Renal cortex interstitium (tissue), 11 donors: ENCODE measurements at regions not wholly inside any gene's neighbourhood (a gene's known extent, or its start where the extent isn't known, plus 50 kb on each side); places are given as distances from the start of the nearest gene placed in this dataset.
"Not testable (repeated sequence)": the region's sequence is repeated elsewhere in the genome, so short reads cannot be mapped to it uniquely, and the experiment has no call there.

Source experiments
- DNase-seq, 11 donors: peaks; one replicate each; pipeline ENCODE4 v3.0.0-alpha.2; 2013; ENCODE audit warnings: low read depth in 9 of 11, low spot score in 4 of 11; ENCODE audit errors: extremely low read depth in 1 of 11

DNA sequence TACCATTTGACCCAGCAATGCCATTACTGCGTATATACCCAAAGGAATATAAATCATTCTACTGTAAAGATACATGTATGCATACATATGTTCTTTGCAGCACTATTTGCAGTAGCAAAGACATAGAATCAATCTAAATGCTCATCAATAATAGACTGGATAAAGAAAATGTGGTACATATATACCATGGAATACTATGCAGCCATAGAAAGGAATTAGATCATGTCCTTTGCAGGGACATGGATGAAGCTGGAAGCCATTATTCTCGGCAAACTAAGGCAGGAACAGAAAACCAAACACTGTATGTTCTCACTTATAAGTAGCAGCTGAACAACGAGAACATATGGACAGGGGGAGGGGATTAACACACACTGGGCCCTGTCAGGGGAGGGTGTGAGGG is 54.8 kb upstream of the ZNF30 start:
- DNase-seq = not testable (repeated sequence)

DNA sequence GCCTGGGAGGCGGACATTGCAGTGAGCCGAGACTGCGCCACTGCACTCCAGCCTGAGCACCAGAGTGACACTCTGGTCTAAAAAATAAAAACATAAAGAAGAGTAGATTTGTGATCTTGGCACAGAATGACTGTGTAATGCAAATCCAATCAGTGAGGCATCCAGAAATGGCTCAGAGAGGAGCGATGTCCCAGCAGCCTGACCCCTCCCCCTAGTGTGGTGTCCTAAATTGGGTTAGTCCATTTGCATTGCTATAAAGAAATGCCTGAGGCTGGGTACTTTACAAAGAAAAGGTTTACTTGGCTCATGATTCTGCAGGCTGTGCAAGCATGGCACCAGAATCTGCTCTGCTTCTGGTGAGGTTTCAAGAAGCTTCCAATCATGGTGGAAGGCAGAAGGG is 59.1 kb upstream of the ZNF30 start:
- no peak for DNase-seq

DNA sequence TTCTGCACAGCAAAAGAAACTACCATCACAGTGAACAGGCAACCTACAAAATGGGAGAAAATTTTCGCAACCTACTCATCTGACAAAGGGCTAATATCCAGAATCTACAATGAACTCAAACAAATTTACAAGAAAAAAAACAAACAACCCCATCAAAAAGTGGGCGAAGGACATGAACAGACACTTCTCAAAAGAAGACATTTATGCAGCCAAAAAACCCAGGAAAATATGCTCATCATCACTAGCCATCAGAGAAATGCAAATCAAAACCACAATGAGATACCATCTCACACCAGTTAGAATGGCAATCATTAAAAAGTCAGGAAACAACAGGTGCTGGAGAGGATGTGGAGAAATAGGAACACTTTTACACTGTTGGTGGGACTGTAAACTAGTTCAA is 61.5 kb upstream of the ZNF30 start:
- not testable (repeated sequence) for DNase-seq

DNA sequence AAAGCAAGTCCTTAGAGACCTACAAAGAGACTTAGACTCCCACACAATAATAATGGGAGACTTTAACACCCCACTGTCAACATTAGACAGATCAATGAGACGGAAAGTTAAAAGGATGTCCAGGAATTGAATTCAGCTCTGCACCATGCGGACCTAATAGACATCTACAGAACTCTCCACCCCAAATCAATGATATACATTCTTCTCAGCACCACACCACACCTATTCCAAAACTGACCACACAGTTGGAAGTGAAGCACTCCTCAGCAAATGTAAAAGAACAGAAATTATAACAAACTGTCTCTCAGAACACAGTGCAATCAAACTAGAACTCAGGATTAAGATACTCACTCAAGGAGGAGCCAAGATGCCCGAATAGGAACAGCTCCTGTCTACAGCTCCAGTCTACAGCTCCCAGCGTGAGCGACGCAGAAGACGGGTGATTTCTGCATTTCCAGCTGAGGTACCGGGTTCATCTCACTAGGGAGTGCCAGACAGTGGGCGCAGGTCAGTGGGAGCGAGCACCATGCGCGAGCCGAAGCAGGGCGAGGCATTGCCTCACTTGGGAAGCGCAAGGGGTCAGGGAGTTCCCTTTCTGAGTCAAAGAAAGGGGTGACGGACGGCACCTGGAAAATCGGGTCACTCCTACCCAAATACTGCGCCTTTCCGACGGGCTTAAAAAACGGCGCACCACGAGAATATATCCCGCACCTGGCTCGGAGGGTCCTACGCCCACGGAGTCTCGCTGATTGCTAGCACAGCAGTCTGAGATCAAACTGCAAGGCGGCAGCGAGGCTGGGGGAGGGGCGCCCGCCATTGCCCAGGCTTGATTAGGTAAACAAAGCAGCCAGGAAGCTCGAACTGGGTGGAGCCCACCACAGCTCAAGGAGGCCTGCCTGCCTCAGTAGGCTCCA is 66.6 kb upstream of the ZNF30 start:
- not testable (repeated sequence) for DNase-seq

DNA sequence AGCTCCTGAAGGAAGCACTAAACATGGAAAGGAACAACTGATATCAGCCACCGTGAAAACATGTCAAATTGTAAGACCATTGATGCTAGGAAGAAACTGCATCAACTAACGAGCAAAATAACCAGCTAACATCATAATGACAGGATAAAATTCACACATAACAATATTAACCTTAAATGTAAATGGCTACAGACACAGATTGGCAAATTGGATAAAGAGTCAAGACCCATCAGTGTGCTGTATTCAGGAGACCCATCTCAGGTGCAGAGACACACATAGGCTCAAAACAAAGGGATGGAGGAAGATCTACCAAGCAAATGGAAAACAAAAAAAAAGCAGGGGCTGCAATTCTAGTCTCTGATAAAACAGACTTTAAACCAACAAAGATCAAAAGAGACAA is 67.4 kb upstream of the ZNF30 start:
- DNase-seq = not testable (repeated sequence)

DNA sequence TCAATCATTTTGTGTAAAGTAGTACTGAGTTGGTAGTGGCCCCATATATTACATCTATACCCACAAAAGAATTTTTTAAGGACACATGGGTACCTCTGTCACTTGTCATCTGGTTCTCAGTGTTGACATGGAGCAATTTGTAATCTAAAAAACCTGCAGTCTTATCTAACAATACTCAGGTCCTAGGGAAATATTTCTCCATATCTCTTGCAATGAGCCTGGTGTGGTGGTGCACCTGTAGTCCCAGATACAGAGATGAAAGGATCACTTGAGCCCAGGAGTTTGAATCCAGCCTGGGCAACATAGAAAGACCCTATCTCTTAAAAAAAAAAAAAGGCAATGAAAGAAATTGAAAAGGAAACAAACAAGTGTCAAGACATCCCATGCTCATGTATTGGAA is 70.7 kb upstream of the ZNF30 start:
- no peak for DNase-seq

DNA sequence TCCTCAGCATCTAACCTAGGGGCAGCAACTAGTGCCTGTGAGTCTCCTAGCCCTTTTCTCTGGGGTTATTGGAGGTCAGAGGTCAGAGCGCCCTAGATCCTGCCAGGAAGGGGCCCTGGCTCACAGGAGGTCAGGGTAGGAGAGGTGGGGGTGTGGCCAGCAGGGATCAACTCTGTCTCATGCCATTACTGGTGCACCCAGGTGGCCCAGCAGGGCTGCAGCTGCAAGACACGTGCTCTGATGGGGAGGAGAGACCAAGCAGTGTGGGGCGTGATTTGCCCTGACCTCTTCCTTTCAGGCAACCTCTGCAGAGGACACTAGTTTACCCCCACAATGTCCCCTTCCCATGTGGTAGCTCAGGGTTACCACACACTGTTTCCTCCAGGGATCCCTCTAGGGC is 73.3 kb upstream of the ZNF30 start:
- no peak for DNase-seq

DNA sequence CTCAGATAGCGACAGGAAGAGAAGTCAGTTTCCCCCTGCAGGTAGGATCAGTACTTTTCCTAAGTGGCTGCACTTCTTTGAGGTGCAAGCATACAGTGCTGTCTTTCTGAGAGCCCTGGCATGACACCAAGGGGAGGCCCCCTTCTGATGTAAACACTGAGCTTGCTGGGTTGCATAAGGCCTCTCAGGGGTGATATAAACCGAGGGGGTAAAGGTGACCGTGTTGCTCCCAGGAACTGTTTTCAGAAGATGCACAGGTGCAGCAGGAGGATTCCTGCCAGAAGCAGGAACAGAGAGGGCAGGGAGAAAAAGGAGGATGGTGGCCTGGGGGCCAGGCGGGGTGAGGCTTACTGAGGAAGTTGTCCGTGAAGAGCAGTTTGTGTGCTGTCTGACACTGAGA is 74.0 kb upstream of the ZNF30 start:
- no peak for DNase-seq

DNA sequence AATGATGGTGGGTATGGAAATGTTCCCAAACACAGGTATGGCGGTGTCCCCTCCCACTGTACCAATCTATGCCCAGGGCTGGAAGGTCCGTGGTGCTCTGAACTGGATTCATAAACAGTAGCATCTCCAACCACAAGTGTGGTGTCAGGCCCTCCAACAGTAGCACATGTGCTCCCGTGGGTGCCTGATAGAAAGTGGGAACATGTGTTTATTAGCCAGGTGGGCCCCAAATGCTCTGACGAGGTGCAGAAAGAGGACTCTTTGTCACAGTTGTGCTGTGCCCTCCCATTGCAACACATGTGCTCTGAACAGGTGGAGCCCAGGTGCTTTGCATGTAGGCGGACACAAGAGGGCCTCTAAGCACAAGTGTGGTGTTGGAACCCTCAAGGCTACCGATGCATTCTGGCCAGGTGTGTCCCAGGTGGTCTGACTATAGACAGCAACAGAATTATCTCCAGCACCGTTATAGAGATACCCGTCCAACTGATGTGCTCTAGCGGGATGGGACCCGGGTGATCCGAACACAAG is 75.4 kb upstream of the ZNF30 start:
- DNase-seq = no peak

DNA sequence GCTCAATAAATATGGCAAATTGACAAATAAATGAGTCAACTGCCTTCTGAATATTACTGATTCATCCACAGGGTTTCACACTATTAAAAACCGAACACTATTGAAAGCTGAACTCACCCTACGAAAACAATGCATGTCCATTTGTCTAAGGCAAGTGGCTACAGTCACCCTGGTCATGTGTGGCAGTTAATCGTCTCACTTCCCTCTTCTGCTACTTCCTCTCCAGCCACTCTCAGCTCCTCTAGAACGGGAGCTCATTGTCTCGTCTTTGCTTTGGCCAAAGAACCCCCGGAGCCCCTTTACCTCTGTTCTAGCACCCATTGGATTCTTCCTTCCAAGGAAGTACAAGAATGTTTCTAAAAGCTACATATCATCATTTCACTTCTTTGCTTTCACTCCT is 74.4 kb upstream of the ZNF599 start:
- DNase-seq = no peak

DNA sequence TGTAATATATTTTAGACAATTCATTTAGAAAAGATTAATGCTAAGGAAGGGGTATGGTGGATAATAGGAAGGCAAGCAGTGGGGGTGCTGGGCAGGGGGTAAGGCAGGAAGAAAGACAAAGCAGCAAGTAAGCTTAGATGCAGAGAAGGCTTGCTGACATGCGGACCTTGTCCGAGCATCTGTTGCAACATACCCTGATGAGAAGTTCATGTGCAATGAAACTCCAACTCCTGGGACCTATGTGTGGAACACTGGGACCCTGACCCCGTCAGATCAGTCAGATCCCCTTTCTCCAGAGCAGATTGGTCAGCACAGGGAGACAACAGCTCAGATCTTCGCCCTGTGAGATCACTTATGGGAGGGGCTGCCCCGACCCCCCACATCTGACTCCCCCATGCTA is 71.3 kb upstream of the ZNF599 start:
- DNase-seq = no peak

DNA sequence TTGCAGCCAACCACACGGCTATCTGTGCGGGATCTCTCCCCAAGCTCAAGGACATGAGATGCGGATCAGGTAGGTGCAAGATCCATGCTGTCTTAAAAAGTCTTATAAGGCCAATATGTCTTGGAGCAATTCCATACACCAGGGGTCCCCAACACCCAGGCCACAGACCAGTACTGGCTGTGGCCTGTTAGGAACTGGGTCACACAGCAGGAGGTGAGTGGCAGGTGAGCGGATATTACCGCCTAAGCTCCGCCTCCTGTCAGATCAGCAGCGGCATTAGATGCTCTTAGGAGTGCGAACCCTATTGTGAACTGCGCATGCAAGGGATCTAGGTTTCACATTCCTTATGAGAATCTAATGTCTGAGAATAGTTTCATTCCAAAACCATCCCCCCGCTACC is 68.8 kb upstream of the ZNF599 start:
- no peak for DNase-seq

DNA sequence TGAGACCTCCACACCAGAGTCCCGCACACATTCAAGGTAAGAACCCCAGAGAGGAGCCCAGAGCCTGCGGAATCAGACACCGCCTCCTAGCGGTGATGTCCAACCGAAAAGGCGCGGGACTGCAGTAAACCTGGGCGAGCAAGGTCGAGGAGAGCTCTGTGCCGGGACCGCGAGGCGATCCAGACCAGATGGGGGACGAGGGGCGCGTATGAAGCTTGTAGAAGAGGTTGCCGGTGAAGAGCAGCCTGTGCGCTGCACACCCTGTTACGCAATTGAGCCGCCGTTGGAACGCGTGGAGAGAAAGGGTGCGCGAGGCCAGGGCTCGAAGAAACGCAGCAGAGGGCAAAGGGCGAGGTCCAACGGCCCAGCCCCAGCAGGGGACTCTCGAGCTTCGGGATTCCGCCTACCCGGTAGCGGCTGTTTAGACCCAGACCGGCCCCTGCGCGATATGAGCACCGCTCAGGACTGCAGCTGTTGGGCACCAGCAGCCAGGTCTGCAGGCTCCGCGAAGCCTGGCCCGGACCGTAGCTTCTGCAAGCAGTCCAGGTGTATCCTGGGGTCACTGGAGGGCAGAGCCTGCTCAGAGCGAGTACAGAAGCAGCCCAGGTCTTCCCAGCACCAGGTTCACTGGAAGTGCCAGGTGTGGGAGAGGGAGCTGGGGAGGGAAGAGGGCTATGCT is 65.9 kb upstream of the ZNF599 start:
- DNase-seq = peak in 5 of 11 donors; percentile 19 to 35 (median 29)

DNA sequence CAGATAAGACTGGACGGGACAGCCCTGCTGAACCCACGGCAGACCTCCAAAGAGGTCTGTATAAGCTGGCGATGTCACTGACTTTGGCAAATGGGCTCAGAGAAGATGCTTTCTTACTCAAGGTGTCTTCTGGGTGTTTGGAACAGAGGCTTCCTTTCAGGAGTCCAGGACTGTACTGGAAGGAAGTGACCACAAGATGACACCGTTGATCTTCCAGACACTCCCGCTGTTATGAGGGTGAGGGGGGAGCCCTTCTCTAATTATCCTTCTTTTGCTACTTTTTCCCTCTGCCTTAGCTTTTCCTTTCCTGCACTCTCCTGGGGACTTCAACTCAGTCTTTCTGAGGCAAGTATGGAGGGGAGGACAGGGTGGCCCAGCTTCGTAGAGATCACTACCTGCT is 65.2 kb upstream of the ZNF599 start:
- no peak for DNase-seq

DNA sequence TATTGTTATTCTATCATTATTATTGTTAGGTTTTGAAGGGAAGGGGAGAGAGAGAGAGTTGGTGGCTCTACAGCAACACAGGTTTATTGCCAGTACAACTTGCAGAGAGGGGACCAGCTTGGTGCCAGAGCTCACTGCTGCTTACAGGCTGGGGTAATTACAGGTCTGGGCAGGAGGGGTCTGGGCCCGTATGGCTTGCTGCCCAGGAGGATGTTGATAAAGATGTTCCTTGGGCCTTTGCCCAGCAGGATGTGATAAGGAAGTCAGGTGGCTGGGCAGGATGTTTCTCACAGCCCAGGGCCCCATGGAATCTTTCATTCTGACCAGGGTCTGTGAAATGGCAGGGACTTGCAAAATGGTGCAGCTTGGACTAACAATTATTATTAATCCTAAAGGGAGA is 64.2 kb upstream of the ZNF599 start:
- no peak for DNase-seq

DNA sequence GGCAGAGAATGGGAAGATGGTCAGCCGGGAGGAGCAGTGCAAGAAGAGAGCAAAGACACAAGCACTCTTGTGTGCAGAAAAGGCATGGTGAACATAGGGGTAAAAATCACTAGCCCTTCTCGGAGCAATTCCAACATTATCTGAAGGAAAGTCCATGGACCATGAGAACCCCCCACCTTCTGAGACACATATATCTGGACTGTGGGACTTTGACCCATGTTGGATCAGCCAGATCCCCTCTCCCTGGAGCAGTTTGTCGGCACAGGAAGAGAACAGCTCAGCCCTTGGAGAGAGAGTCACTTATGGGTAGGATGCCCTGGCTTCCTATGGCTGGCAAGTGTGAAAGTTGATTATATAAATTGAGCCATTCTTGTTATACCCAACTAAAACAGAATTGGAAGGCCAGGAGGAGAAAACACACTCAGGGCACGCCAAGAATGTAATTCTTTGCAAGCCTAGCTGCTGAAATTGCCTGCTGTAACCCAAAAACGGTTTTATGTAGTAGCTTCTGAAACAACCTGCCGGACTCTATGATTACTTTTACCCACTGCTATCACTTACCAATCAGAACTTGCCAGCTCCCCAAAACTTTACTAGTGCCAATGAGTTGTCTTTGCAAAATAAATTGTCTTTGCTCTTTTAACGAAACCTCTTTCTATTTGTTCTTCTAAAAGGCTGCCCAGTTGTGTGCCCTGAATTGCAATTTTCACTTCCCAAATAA is 62.8 kb upstream of the ZNF599 start:
- DNase-seq = no peak

DNA sequence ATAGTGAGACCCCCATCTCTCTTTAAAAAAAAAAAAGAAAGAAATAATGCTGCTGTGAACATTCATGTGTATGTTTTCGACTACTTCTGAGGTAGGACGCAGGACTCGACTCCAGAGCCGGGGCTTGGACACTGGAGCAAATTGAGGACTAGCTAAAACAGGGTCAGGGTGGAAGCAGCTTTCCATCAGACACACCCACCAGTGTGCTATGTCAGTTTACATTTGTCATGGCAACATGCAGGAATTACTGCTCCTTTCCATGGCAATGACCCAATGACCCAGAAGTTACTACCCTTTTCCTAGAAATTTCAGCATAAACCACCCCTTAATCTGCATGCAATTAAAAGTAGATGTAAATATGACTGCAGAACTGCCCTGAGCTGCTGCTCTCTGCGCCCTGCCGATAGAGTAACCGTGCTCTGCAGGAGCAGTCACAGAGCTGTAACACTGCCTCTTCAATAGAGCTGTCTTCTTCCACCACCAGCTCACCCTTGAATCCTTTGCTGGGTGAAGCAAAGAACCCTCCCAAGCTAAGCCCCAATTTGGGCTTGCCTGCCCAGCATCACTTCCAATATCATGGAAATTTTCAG is 61.6 kb upstream of the ZNF599 start:
- DNase-seq = no peak

DNA sequence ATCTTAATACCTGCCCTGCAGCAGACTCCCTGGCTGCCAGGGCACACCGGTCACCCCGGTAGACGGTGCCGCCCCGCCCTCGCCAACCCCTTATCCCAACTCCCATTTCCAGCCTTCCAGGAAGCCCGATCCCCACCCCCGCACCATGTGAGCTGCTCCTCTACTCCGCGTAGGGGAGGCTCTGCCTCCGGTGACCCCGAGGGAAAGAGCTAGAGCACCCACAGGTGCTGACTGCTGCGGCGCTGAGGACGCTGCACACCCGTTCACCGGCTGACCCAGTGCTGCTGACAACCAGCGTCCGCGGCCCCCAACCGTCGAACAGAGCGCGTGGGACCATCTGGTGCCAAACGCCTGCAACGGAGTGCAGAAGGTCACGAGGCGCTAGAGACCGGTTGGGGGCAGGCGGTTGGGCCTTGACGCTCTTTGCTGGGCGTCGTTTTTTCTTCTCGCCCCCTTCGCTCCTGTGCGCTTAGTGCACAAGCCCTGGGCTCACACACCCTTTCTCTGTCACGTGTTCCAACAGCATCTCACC is 59.6 kb upstream of the ZNF599 start:
- no peak for DNase-seq

DNA sequence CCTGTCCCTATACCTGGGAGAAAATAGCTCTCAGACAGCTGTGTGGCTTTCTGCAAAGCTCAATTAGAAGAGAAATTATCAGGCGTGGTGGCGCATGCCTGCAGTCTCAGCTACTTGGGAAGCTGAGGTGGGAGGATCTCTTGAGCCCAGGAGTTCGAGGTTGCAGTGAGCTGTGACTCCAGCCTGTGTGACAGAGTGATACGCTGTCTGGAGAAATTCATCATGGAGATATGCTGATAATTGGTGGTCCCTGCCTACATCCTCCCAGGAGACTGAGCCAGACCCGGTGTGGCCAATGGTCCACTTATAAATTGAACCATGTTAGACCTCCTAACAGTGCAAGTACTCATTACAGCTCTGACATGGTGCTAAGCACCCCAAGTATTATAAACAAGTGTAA is 58.7 kb upstream of the ZNF599 start:
- DNase-seq = no peak
